Muscle of back (tissue), 3 donors: ENCODE measurements at regions not wholly inside any gene's neighbourhood (a gene's known extent, or its start where the extent isn't known, plus 50 kb on each side); places are given as distances from the start of the nearest gene placed in this dataset.
"Not testable (repeated sequence)": the region's sequence is repeated elsewhere in the genome, so short reads cannot be mapped to it uniquely, and the experiment has no call there.

Experiments
- DNase-seq, 3 donors: peaks; one replicate each; pipeline versions ENCODE4 v3.0.0 to v3.0.0-alpha.2; 2013

GRCh38 chr2:236375973-236376476, 111.8 kb upstream of the ASB18 start:
- no peak for DNase-seq

- no peak for DNase-seq
These were observed 112.5 kb upstream of the ASB18 start for GRCh38 chr2:236376566-236377244.

GRCh38 chr2:236380051-236380612, 115.9 kb upstream of the ASB18 start:
- no peak for DNase-seq

DNA sequence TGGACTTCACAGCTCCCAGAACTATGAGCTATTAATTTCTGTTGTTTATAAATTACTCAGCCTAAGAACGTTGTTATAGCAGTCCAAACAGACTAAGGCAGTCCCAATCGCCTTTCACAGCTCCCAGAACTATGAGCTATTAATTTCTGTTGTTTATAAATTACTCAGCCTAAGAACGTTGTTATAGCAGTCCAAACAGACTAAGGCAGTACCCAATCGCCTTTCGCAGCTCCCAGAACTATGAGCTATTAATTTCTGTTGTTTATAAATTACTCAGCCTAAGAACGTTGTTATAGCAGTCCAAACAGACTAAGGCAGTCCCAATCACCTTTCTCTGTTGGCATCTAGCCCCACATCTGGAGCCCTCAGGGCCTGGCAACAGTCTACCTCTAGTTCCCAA, 117.0 kb upstream of the ASB18 start:
- DNase-seq: not testable (repeated sequence)

DNA sequence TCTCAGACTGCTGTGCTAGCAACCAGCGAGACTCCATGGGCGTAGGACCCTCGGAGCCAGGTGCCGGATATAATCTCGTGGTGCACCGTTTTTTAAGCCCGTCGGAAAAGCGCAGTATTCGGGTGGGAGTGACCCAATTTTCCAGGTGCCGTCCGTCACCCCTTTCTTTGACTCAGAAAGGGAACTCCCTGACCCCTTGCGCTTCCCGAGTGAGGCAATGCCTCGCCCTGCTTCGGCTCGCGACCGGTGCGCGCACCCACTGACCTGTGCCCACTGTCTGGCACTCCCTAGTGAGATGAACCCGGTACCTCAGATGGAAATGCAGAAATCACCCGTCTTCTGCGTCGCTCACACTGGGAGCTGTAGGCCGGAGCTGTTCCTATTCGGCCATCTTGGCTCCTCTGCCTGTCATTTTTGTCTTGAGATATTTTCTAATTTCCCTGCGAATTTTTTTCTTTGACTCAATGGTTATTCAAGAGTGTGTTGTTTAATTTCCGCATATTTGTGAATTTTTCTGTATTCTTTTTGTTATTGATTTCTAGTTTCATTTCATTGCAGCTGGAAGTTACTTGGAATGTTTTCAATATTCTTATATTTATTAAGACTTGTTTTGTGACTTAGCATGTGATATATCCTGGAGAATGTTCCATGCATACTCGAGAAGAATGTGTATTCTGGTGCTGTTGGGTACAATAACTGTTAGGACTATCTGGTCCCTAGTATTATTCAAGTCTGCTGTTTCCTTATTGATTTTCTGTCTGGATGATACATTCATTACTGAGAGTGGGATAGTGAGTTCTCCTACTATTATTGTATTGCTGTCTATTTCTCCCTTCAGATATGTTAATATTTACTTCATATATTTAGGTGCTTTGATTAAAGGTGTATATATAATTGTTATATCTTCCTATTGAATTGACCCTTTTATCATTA, 125.3 kb upstream of the ASB18 start:
- DNase-seq: not testable (repeated sequence)

DNA sequence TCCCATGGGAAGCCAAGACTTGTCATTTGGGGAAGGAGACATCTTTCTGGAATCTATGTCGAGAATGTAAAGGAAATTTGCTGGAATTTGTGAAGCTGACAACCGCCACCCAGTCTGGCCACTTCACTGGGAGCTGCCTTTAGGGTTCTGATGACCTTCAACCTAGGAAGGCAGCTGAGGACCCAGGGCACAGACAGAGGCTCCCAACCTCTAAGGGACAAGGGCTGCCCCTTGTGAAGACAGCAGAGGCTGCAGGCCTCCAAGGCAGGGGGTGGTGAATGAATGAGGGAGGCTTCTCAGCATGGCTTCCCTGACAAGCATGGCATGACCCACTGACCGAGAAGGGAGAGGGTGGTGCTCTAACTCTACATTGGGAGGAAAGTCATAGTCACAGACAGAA, 128.9 kb upstream of the ASB18 start:
- no peak for DNase-seq

- DNase-seq: no peak
These were observed 129.4 kb upstream of the ASB18 start for GRCh38 chr2:236393581-236393980.

- no peak for DNase-seq
These were observed 130.4 kb upstream of the ASB18 start for GRCh38 chr2:236394571-236394970.

DNA sequence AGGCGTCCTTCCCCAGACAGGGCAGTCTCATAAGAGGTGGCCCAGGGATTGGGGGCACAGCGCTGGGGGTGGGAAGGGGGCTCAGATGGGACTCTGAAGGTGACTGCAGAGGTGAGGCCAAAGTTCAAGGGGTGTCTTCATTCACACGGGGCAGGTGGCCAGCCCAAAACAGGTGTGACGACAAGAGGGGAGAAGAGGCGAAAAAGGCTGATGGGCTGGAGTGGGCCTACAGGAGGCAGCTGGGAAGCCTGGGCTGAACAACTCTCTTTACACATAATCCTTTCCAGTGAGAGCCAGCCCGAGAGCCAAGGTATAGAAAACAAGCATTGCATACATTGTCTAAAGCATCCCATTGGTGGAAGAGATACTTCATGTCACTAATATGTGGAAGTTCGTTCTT, 130.9 kb upstream of the ASB18 start:
- no peak for DNase-seq

GRCh38 chr2:236396818-236397350, 132.7 kb upstream of the ASB18 start:
- no peak for DNase-seq

DNA sequence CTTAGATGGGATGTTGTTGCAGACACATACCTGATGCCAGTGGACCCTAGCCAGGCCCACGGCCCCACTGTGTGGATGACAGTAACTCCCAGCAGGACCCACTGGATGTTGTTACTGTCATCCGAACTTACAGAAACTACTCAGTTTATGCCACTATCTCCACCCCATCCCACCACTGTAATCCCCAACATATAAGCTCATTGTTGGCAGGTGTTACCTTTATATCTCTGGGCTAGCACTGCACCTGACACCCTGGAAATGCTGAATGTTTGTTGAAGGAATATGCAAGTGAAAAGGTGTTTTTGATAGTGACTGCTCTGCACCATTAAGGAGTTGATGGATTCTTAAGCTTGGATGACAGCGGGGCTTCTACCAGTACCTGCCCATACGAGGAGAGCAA, 133.5 kb upstream of the ASB18 start:
- no peak for DNase-seq

DNA sequence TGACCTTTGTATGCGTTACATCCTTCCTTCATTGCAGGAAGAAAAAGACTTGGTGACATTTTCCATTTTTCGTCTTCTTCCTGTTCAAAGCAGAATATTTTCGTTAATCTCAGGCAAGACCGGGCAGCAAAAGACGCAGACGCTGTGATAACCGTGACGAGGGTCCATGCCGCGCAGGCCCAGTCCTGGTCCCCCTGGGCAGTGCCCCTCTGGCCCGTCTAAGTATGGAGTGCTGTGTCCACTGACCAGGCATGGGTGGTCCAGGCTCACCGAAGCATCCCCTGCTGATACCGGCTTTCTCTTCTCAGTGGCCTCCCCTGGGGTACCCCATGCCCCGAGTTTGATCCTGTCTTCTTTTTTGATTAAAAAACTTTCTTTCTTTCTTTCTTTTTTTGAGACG, 135.2 kb upstream of the ASB18 start:
- no peak for DNase-seq

GRCh38 chr2:236400046-236400574, 135.9 kb upstream of the ASB18 start:
- no peak for DNase-seq

GRCh38 chr2:236400594-236401360, 136.6 kb upstream of the ASB18 start:
- no peak for DNase-seq

- DNase-seq: no peak
These were observed 138.0 kb upstream of the ASB18 start for GRCh38 chr2:236402033-236402790.

DNA sequence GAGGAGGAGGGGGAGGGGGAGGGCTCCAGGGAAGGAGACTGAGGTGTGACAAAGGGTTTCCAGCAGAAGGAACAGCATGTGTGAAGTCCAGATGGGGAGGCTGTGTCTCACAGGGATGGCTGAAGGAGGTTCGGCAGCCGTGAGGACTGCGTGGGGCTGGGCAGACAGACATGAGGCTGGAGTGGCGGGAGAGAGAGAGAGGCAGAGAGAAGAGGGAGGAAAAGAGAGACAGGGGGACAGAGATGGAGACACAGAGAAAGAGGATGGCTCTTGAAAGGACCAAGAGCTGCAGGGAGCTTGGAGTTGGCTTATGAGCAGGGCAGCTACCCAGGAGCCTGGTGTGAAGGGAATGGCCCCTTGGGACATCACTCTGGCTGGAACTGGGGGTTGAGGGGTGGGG, 138.9 kb upstream of the ASB18 start:
- DNase-seq: no peak

- DNase-seq: no peak
These were observed 139.6 kb upstream of the ASB18 start for GRCh38 chr2:236403811-236404210.

DNA sequence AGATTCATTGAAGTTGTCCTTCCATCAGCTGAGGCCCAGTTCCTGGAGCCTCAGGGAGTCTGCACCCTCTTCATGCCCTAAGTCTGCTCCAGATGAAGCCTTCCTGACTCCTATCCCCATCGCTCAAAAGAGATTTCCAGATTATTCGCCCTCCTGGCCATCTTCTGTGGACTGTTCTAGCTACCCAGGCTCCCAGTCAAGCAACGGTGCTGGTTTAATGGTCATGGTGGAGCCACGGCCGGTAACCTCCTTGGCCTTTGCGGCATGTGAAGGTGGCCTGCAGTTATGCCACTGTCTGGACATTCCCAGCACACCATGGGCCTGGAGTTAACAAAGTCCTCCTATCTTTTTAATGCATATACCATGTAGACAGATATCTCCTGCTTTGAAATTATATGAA, 140.1 kb upstream of the ASB18 start:
- DNase-seq: no peak

- DNase-seq: no peak
These were observed 141.2 kb upstream of the ASB18 start for GRCh38 chr2:236405357-236405756.

DNA sequence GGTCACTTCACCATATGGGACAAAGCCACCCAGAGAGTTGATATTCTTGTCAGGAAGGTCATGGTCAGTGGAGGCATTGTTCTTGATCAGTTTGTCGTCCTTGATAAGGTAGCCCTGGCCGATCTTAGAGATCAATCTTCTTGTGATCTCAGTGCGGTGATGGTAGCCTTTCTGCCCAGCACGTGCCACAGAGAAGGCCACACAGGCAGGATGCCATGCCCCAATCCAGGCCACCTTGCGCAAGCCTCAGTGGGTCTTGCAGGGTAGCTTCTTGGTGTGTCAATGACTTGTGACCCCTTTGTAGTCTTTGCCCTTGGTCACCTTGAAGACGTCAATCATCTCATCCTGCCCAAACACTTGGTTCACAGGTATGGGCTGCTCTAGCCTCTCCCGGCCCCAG, 143.9 kb upstream of the ASB18 start:
- DNase-seq: no peak

GRCh38 chr2:236408786-236409185, 144.6 kb upstream of the ASB18 start:
- no peak for DNase-seq
